ENCODE measurements at regions not wholly inside any gene's neighbourhood (a gene's known extent, or its start where the extent isn't known, plus 50 kb on each side); places are given as distances from the start of the nearest gene placed in this dataset.
"Not testable (repeated sequence)": the region's sequence is repeated elsewhere in the genome, so short reads cannot be mapped to it uniquely, and the experiment has no call there.

GRCh38 chr5:135264451-135265440, 134.3 kb downstream of the MACROH2A1 start:
- Histone ChIP-seq H3K36me3 (ENCODE audit: insufficient read depth, low read length) (no peaks in the 10 kb centered on the region), H3K4me1 (ENCODE audit: insufficient read depth, low read length) (peaks cover 6% of the 10 kb centered on the region), H3K27me3 (ENCODE audit: control insufficient read depth in 1 of 2, insufficient read depth in 2 of 2, low read length in 2 of 2) (no peaks in the 10 kb centered on the region), H3K9ac (ENCODE audit: low read length) (no peak overlapping the region), H3K4me3 (ENCODE audit: low read depth in 1 of 2, low read length in 2 of 2) (no peak overlapping the region), H3K27ac (ENCODE audit: low read depth, low read length) (no peak overlapping the region), H3K9me3 (ENCODE audit: low read length) (no peaks in the 10 kb centered on the region)

- H3K4me1 ChIP-seq (ENCODE audit: insufficient read depth, low read length), result no peaks in the 10 kb centered on the region
- no peaks in the 10 kb centered on the region for H3K27me3 ChIP-seq (ENCODE audit: control insufficient read depth in 1 of 2, insufficient read depth in 2 of 2, low read length in 2 of 2)
- H3K9ac ChIP-seq (ENCODE audit: low read length), result no peak overlapping the region
- no peak overlapping the region for H3K27ac ChIP-seq (ENCODE audit: low read depth, low read length)
- no peaks in the 10 kb centered on the region for H3K36me3 ChIP-seq (ENCODE audit: insufficient read depth, low read length)
- H3K4me3 ChIP-seq (ENCODE audit: low read depth in 1 of 2, low read length in 2 of 2), result no peak overlapping the region
- H3K9me3 ChIP-seq (ENCODE audit: low read length), result no peaks in the 10 kb centered on the region
Measured at GRCh38 chr5:135263022-135263668, 135.9 kb downstream of the MACROH2A1 start.

- H3K27me3 ChIP-seq (ENCODE audit: control insufficient read depth in 1 of 2, insufficient read depth in 2 of 2, low read length in 2 of 2), result no peaks in the 10 kb centered on the region
- no peaks in the 10 kb centered on the region for H3K9me3 ChIP-seq (ENCODE audit: low read length)
- H3K27ac ChIP-seq (ENCODE audit: low read depth, low read length), result no peak overlapping the region
- H3K9ac ChIP-seq (ENCODE audit: low read length), result no peak overlapping the region
- H3K36me3 ChIP-seq (ENCODE audit: insufficient read depth, low read length), result no peaks in the 10 kb centered on the region
- H3K4me1 ChIP-seq (ENCODE audit: insufficient read depth, low read length), result no peaks in the 10 kb centered on the region
- no peak overlapping the region for H3K4me3 ChIP-seq (ENCODE audit: low read depth in 1 of 2, low read length in 2 of 2)
Measured at GRCh38 chr5:135262364-135262763, 136.7 kb downstream of the MACROH2A1 start.

- H3K27me3 ChIP-seq (ENCODE audit: control insufficient read depth in 1 of 2, insufficient read depth in 2 of 2, low read length in 2 of 2); H3K4me1 ChIP-seq (ENCODE audit: insufficient read depth, low read length); H3K27ac ChIP-seq (ENCODE audit: low read depth, low read length); H3K4me3 ChIP-seq (ENCODE audit: low read depth in 1 of 2, low read length in 2 of 2); H3K36me3 ChIP-seq (ENCODE audit: insufficient read depth, low read length); H3K9me3 ChIP-seq (ENCODE audit: low read length); H3K9ac ChIP-seq (ENCODE audit: low read length): not testable (repeated sequence)
Measured at GRCh38 chr5:135260108-135260507, 138.9 kb downstream of the MACROH2A1 start.

GRCh38 chr5:135255461-135256178, 143.4 kb downstream of the MACROH2A1 start:
- Histone ChIP-seq H3K36me3 (ENCODE audit: insufficient read depth, low read length) (no peaks in the 10 kb centered on the region), H3K9ac (ENCODE audit: low read length) (no peak overlapping the region), H3K4me1 (ENCODE audit: insufficient read depth, low read length) (no peaks in the 10 kb centered on the region), H3K27ac (ENCODE audit: low read depth, low read length) (no peak overlapping the region), H3K9me3 (ENCODE audit: low read length) (no peaks in the 10 kb centered on the region), H3K27me3 (ENCODE audit: control insufficient read depth in 1 of 2, insufficient read depth in 2 of 2, low read length in 2 of 2) (no peaks in the 10 kb centered on the region), H3K4me3 (ENCODE audit: low read depth in 1 of 2, low read length in 2 of 2) (no peak overlapping the region)

- Histone ChIP-seq H3K4me1 (ENCODE audit: insufficient read depth, low read length) (no peaks in the 10 kb centered on the region), H3K27ac (ENCODE audit: low read depth, low read length) (no peak overlapping the region), H3K36me3 (ENCODE audit: insufficient read depth, low read length) (no peaks in the 10 kb centered on the region), H3K9me3 (ENCODE audit: low read length) (no peaks in the 10 kb centered on the region), H3K9ac (ENCODE audit: low read length) (no peak overlapping the region), H3K4me3 (ENCODE audit: low read depth in 1 of 2, low read length in 2 of 2) (no peak overlapping the region), H3K27me3 (ENCODE audit: control insufficient read depth in 1 of 2, insufficient read depth in 2 of 2, low read length in 2 of 2) (no peaks in the 10 kb centered on the region)
Measured at GRCh38 chr5:135254183-135254582, 144.8 kb downstream of the MACROH2A1 start.

GRCh38 chr5:135253601-135254178, 145.3 kb downstream of the MACROH2A1 start:
- no peak overlapping the region for H3K27ac ChIP-seq (ENCODE audit: low read depth, low read length)
- no peaks in the 10 kb centered on the region for H3K27me3 ChIP-seq (ENCODE audit: control insufficient read depth in 1 of 2, insufficient read depth in 2 of 2, low read length in 2 of 2)
- no peak overlapping the region for H3K9ac ChIP-seq (ENCODE audit: low read length)
- H3K4me1 ChIP-seq (ENCODE audit: insufficient read depth, low read length), result no peaks in the 10 kb centered on the region
- H3K4me3 ChIP-seq (ENCODE audit: low read depth in 1 of 2, low read length in 2 of 2), result no peak overlapping the region
- no peaks in the 10 kb centered on the region for H3K9me3 ChIP-seq (ENCODE audit: low read length)
- H3K36me3 ChIP-seq (ENCODE audit: insufficient read depth, low read length), result no peaks in the 10 kb centered on the region

GRCh38 chr5:135251093-135251492, 147.9 kb downstream of the MACROH2A1 start:
- Histone ChIP-seq H3K4me3 (ENCODE audit: low read depth in 1 of 2, low read length in 2 of 2) (no peak overlapping the region), H3K36me3 (ENCODE audit: insufficient read depth, low read length) (no peaks in the 10 kb centered on the region), H3K9me3 (ENCODE audit: low read length) (no peaks in the 10 kb centered on the region), H3K4me1 (ENCODE audit: insufficient read depth, low read length) (peaks cover 16% of the 10 kb centered on the region), H3K27me3 (ENCODE audit: control insufficient read depth in 1 of 2, insufficient read depth in 2 of 2, low read length in 2 of 2) (no peaks in the 10 kb centered on the region), H3K9ac (ENCODE audit: low read length) (no peak overlapping the region), H3K27ac (ENCODE audit: low read depth, low read length) (no peak overlapping the region)

GRCh38 chr5:135250671-135251070, 148.4 kb downstream of the MACROH2A1 start:
- H3K36me3 ChIP-seq (ENCODE audit: insufficient read depth, low read length), result no peaks in the 10 kb centered on the region
- H3K27ac ChIP-seq (ENCODE audit: low read depth, low read length), result no peak overlapping the region
- no peaks in the 10 kb centered on the region for H3K27me3 ChIP-seq (ENCODE audit: control insufficient read depth in 1 of 2, insufficient read depth in 2 of 2, low read length in 2 of 2)
- no peak overlapping the region for H3K4me3 ChIP-seq (ENCODE audit: low read depth in 1 of 2, low read length in 2 of 2)
- no peaks in the 10 kb centered on the region for H3K9me3 ChIP-seq (ENCODE audit: low read length)
- no peak overlapping the region for H3K9ac ChIP-seq (ENCODE audit: low read length)
- peaks cover 20% of the 10 kb centered on the region for H3K4me1 ChIP-seq (ENCODE audit: insufficient read depth, low read length)

GRCh38 chr5:135249658-135250057, 149.4 kb downstream of the MACROH2A1 start:
- Histone ChIP-seq H3K9ac (ENCODE audit: low read length) (no peak overlapping the region), H3K4me1 (ENCODE audit: insufficient read depth, low read length) (peaks cover 30% of the 10 kb centered on the region), H3K27me3 (ENCODE audit: control insufficient read depth in 1 of 2, insufficient read depth in 2 of 2, low read length in 2 of 2) (no peaks in the 10 kb centered on the region), H3K9me3 (ENCODE audit: low read length) (no peaks in the 10 kb centered on the region), H3K27ac (ENCODE audit: low read depth, low read length) (no peak overlapping the region), H3K4me3 (ENCODE audit: low read depth in 1 of 2, low read length in 2 of 2) (no peak overlapping the region), H3K36me3 (ENCODE audit: insufficient read depth, low read length) (no peaks in the 10 kb centered on the region)

GRCh38 chr5:135248801-135249231, 150.2 kb downstream of the MACROH2A1 start:
- Histone ChIP-seq H3K4me3 (ENCODE audit: low read depth in 1 of 2, low read length in 2 of 2) (no peak overlapping the region), H3K9me3 (ENCODE audit: low read length) (no peaks in the 10 kb centered on the region), H3K4me1 (ENCODE audit: insufficient read depth, low read length) (peaks cover 37% of the 10 kb centered on the region), H3K27me3 (ENCODE audit: control insufficient read depth in 1 of 2, insufficient read depth in 2 of 2, low read length in 2 of 2) (no peaks in the 10 kb centered on the region), H3K36me3 (ENCODE audit: insufficient read depth, low read length) (no peaks in the 10 kb centered on the region), H3K27ac (ENCODE audit: low read depth, low read length) (no peak overlapping the region), H3K9ac (ENCODE audit: low read length) (no peak overlapping the region)
